ENCODE measurements at regions not wholly inside any gene's neighbourhood (a gene's known extent, or its start where the extent isn't known, plus 50 kb on each side); places are given as distances from the start of the nearest gene placed in this dataset.

GRCh38 chr6:227074-227782 lies 65.1 kb upstream of the DUSP22 start:
- no peak for DNase-seq

DNA sequence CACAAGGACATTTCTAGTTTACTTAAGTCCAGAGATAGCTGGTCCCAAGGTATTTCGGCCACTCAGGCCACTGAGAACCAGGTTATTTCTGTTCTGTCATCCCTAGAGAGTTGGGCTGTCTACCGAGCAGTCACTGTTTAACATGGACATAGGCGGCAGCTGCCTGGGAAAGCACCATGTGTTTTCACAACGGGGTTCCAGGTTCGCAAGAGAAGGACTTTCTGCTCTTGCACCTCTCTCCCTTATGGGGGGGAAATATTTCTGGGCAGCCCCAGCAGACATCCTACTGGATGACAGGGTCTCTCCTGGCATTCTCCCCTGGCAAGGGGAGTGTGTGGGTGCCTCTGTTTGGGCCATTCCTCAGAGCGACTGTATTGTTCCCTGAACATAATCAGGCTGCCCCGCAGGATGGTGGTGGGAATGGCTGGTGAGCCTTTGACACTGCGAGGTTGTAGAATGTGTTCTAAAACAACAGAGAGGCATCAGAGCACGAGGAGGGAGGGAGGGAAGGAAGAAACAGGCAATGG lies 64.4 kb upstream of the DUSP22 start:
- no peak for DNase-seq

GRCh38 chr6:228881-229651 lies 63.2 kb upstream of the DUSP22 start:
- no peak for DNase-seq

DNA sequence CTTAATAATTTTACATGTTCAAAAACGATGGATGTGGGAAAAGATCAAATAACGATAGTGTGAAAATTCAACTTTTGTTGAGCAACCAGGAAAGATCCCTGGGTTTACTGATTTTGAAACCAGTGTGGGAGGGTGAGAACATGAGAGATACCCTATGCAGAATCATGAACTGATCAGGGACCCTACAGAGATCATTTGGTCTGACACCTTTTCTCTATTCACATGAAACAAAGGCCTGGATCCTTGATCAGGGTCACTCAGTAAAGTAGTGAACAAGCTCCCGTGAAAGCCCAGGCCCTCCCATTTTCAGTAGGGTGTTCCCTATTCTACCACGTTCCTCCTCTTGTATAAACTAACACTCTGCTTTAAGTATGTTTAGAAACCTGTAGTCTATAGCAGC lies 60.5 kb upstream of the DUSP22 start:
- no peak for DNase-seq

GRCh38 chr6:232982-233640 lies 59.2 kb upstream of the DUSP22 start:
- no peak for DNase-seq

DNA sequence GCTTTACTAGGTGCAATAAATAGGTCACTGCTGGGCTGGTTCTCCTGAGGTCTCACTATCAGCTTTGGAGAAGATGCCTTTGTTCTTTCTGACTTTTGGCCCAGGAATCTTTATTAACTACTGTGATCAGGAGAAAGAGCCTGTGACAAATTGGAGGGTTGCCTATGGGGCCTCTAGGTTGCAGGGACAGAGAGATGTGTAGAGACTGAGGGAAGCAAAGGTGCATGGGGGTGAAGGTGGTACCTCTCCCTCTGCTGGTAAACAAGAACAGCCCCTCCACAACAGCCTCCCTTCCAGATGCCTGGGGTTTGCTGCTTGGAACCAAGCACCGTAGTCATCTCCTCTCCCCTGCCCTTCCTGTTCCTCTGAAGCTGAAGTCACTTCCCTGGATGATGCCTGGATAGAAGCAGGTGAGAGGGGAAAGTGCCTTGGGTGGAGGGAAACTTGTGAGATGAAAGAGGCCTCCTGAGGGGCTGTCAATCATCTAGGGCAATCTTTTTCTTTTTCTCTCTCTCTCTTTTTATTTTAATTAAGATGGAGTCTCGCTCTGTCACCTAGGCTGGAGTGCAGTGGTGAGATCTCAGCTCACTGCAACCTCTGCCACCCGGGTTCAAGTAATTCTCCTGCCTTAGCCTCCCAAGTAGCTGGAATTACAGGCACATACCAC lies 57.4 kb upstream of the DUSP22 start:
- no peak for DNase-seq

DNA sequence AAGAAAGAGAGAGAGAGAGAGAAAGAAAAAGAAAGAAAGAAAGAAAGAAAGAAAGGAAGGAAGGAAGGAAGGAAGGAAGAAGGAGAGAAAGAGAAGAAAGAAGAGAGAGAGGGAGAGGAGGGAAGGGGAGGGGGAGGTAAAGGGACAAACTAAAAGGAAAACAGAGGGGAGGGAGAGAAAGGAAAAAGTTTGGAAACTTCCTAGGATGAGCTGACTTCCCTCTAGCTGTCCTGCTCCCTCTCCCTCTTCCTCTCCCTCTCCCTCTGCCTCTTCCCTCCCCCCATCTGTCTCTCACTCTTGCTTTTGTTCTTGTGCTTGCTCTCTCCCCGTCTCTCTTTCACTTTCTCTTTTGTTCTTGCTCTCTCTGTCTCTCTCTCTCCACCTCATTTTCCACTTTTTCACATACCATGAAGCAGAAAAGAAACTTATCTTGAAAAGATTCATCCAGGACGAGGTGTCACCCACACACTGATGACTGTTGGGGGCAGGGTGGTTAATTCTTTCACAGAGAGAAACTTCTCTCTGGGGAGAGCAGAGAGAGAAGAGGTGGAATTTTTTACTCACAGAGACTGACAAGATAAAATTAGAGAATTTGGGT lies 56.4 kb upstream of the DUSP22 start:
- DNase-seq: no peak

DNA sequence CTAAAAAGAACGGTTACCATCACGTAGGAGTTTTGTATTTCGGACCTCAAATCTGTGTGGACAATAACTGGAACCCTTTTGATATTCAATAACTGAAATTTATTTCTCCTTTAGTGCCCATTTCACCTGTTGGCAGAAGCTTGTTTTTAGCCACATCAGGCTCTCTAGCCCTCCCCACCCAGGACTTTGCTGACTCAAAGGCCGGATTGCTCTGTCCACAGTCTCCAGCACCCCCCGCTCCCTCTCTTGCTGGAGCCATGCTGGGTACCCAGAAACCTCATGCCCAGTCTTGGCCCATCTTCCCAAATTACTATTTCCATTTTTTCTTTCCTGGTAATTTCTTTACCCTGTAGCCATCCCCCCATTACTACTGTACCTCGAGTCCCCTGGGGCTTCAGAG lies 55.8 kb upstream of the DUSP22 start:
- DNase-seq: no peak

- no peak for DNase-seq
These were observed 52.1 kb upstream of the DUSP22 start for GRCh38 chr6:240151-240550.

GRCh38 chr6:241336-241865 lies 50.9 kb upstream of the DUSP22 start:
- no peak for DNase-seq
